SK-N-SH (cell line): ENCODE measurements at regions not wholly inside any gene's neighbourhood (a gene's known extent, or its start where the extent isn't known, plus 50 kb on each side); places are given as distances from the start of the nearest gene placed in this dataset.

ENCODE experiments used
- CTCF ChIA-PET: fragments of 300-600, 350-600 bp; formaldehyde crosslinking; extraction: SDS; loops from one replicate; lab custom pipeline; 2021; lab: Yijun Ruan, JAX
- POLR2A ChIA-PET: fragments of 350-600 bp; sonication (Branson Sonifier 250); formaldehyde crosslinking; extraction: SDS; loops from one replicate; lab custom pipeline; 2020; ENCODE audit warnings: antibody characterized with exemption, inconsistent platforms; lab: Yijun Ruan, JAX
- DNase-seq: peaks from one replicate; pipeline ENCODE4 v3.0.0; 2012
- H2AFZ ChIP-seq: fragments of 200-600 bp; sonication (generic); 2 replicates; pipeline ENCODE4 v1.8.1; 2016; ENCODE audit warnings: antibody characterized with exemption, mild to moderate bottlenecking, low read depth
- H3F3A ChIP-seq: fragments of 200-600 bp; sonication (generic); replicated peaks from 2 replicates; pipeline ENCODE3; 2016; ENCODE audit warnings: antibody characterized with exemption, mild to moderate bottlenecking; ENCODE audit not compliant: insufficient read depth
- H3K27ac ChIP-seq, 2 experiments: fragments of 200-500 bp in 1 of 2; fragments of 200-600 bp in 1 of 2; sonication (Bioruptor generic) in 1 of 2; sonication (generic), shearing (Covaris generic) in 1 of 2; 2 replicates each; pipeline versions ENCODE4 v1.5.1 to v1.6.1; 2014 to 2016; ENCODE audit warnings: low read depth in 2 of 2, inconsistent platforms in 1 of 2, low read length in 1 of 2, mild to moderate bottlenecking in 1 of 2, mixed read lengths in 1 of 2
- H3K27me3 ChIP-seq: fragments of 200-600 bp; sonication (generic), shearing (Covaris generic); 2 replicates; pipeline ENCODE4 v1.6.1; 2016; ENCODE audit warnings: mixed run types; ENCODE audit not compliant: insufficient read depth
- H3K36me3 ChIP-seq, 2 experiments: fragments of 200-500 bp in 1 of 2; fragments of 200-600 bp in 1 of 2; sonication (Bioruptor generic) in 1 of 2; sonication (generic) in 1 of 2; replicated peaks in 1 of 2; 2 replicates each; pipeline versions ENCODE3 to v1.5.1; 2014 to 2016; ENCODE audit warnings: low read length in 1 of 2, mild to moderate bottlenecking in 1 of 2; ENCODE audit not compliant: insufficient read depth in 2 of 2, control insufficient read depth in 1 of 2
- H3K4me1 ChIP-seq, 2 experiments: fragments of 200-500 bp in 1 of 2; fragments of 200-600 bp in 1 of 2; sonication (Bioruptor generic) in 1 of 2; sonication (generic), shearing (Covaris generic) in 1 of 2; 2 replicates each; pipeline versions ENCODE4 v1.5.1 to v1.6.1; 2014 to 2016; ENCODE audit warnings: low read depth in 1 of 2, low read length in 1 of 2, mixed run types in 1 of 2; ENCODE audit not compliant: insufficient read depth in 2 of 2, control insufficient read depth in 1 of 2
- H3K4me2 ChIP-seq: fragments of 200-600 bp; sonication (generic), shearing (Covaris generic); 2 replicates; pipeline ENCODE4 v1.6.1; 2017; ENCODE audit warnings: mixed run types
- H3K4me3 ChIP-seq, 2 experiments: fragments of 200-500 bp in 1 of 2; fragments of 200-600 bp in 1 of 2; sonication (Bioruptor generic) in 1 of 2; sonication (generic), shearing (Covaris generic) in 1 of 2; 2 replicates each; pipeline versions ENCODE4 v1.5.1 to v1.8.1; 2014 to 2016; ENCODE audit warnings: low read depth in 2 of 2, inconsistent platforms in 1 of 2, low read length in 1 of 2, mild to moderate bottlenecking in 1 of 2, mixed read lengths in 1 of 2, moderate library complexity in 1 of 2
- H3K79me2 ChIP-seq: fragments of 200-600 bp; sonication (generic); 2 replicates; pipeline ENCODE4 v1.8.1; 2017; ENCODE audit warnings: mild to moderate bottlenecking; ENCODE audit not compliant: insufficient read depth
- H3K9ac ChIP-seq: fragments of 200-600 bp; sonication (generic); 2 replicates; pipeline ENCODE4 v1.6.1; 2017; ENCODE audit warnings: mixed run types
- H3K9me2 ChIP-seq: fragments of 200-600 bp; sonication (generic); 2 replicates; pipeline ENCODE4 v1.6.1; 2017; ENCODE audit warnings: mixed run types
- H3K9me3 ChIP-seq: fragments of 200-600 bp; sonication (generic); 2 replicates; pipeline ENCODE4 v1.6.1; 2017; ENCODE audit warnings: mixed run types, mild to moderate bottlenecking, moderate library complexity
- H4K20me1 ChIP-seq: fragments of 200-600 bp; sonication (generic); 2 replicates; pipeline ENCODE4 v1.6.1; 2017; ENCODE audit warnings: mild to moderate bottlenecking, mixed run types; ENCODE audit not compliant: insufficient read depth
- CHD2 ChIP-seq: fragments of 150-350 bp; IDR thresholded peaks from 2 replicates; pipeline ENCODE4 v1.6.1; 2018; ENCODE audit warnings: low read length; ENCODE audit not compliant: partially characterized antibody
- EZH2phosphoT487 ChIP-seq: fragments of 200-600 bp; sonication (generic); IDR thresholded peaks from 2 replicates; pipeline ENCODE4 v1.6.1; 2017; ENCODE audit warnings: low read depth, mixed run types, mild to moderate bottlenecking, antibody characterized with exemption, moderate library complexity, borderline replicate concordance
- FOXJ3 ChIP-seq: sonication (generic); formaldehyde crosslinking; IDR thresholded peaks from 2 replicates; pipeline ENCODE4 v1.5.1; 2020; ENCODE audit warnings: mild to moderate bottlenecking, missing genetic modification reagents
- MEF2A ChIP-seq: IDR thresholded peaks from 2 replicates; pipeline ENCODE4 v1.4.0; 2012; ENCODE audit warnings: low read depth, borderline replicate concordance
- MXI1 ChIP-seq: IDR thresholded peaks from 2 replicates; pipeline ENCODE4 v1.6.1; 2012; ENCODE audit warnings: mild to moderate bottlenecking, low read depth, low read length, improper control_type of control experiment
- NRF1 ChIP-seq: IDR thresholded peaks from 2 replicates; pipeline ENCODE4 v1.6.1; 2012; ENCODE audit warnings: low read depth, mild to moderate bottlenecking, low read length
- RCOR1 ChIP-seq: fragments of 150-350 bp; IDR thresholded peaks from 2 replicates; pipeline ENCODE4 v1.6.1; 2017; ENCODE audit warnings: antibody characterized with exemption, low read length
- RFX5 ChIP-seq: IDR thresholded peaks from 2 replicates; pipeline ENCODE4 v1.6.1; 2012; ENCODE audit warnings: mild to moderate bottlenecking, improper control_type of control experiment, low read length
- SIN3A ChIP-seq: IDR thresholded peaks from 2 replicates; pipeline ENCODE4 v1.6.1; 2012; ENCODE audit warnings: low read depth, mild to moderate bottlenecking, low read length, moderate library complexity, borderline replicate concordance
- TAF1 ChIP-seq: IDR thresholded peaks from 2 replicates; pipeline ENCODE4 v1.6.1; 2012; ENCODE audit warnings: low read depth, mild to moderate bottlenecking, low read length, moderate library complexity, borderline replicate concordance
- TEAD4 ChIP-seq: IDR thresholded peaks from 2 replicates; pipeline ENCODE4 v1.4.0; 2012; ENCODE audit warnings: mild to moderate bottlenecking, borderline replicate concordance; ENCODE audit not compliant: insufficient read depth
- YY1 ChIP-seq: IDR thresholded peaks from 2 replicates; pipeline ENCODE4 v1.4.0; 2012; ENCODE audit warnings: low read depth, mild to moderate bottlenecking
- WGBS: methylation state at CpG from one replicate; pipeline ENCODE4 v1.1.6; 2017; ENCODE audit warnings: low lambda C conversion rate; 5-methylcytosine and 5-hydroxymethylcytosine counted together
- TF ChIP-seq, protein P1 (sequence below): fragments of 200-600 bp; sonication (generic); IDR thresholded peaks from 2 replicates; pipeline ENCODE4 v1.6.1; 2017; ENCODE audit warnings: antibody characterized with exemption, mild to moderate bottlenecking, moderate library complexity
- TF ChIP-seq, protein P2 (sequence below): IDR thresholded peaks from 2 replicates; pipeline ENCODE4; 2012
- TF ChIP-seq, protein P3 (sequence below): IDR thresholded peaks from 2 replicates; pipeline ENCODE4 v1.4.0; 2012; ENCODE audit warnings: low read depth
- TF ChIP-seq, protein P4 (sequence below): IDR thresholded peaks from 2 replicates; pipeline ENCODE4 v1.4.0; 2012; ENCODE audit warnings: low read depth, borderline replicate concordance

DNA sequence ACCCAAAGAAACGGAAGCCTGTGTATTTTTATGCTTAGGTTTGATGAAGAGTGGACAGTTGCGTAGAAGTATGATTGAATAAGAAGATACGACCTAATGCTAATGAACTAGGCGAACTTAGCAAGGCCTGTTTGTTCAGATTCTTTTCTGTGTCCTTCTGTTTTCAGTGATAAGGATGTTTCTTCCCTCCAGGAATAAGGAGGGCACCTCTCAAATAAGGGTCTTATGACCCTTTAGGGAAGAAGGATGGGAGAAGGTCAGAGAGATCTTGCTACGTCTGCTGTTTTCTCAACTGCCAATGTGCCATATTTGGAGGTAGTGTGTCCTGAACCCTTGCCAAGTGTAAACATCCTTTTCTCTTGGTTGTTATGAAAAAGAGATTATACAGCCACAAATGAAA, 524.8 kb downstream of the UTRN start:
- Histone ChIP-seq H3K4me3 (no peak overlapping the region), H3K27me3 (no peaks in the 10 kb centered on the region), H3K9ac (no peak overlapping the region), H3K79me2 (no peaks in the 10 kb centered on the region), H3K36me3 (peaks cover 0 to 3% of the 10 kb centered on the region in 2 experiments), H3K9me3 (no peaks in the 10 kb centered on the region), H3K27ac (no peak overlapping the region), H2AFZ (no peak overlapping the region), H3F3A (peaks cover 12% of the 10 kb centered on the region), H4K20me1 (no peaks in the 10 kb centered on the region), H3K4me2 (no peak overlapping the region), H3K4me1 (peaks cover 0 to 4% of the 10 kb centered on the region in 2 experiments; a peak in 2 of 4 replicates), H3K9me2 (no peaks in the 10 kb centered on the region)
- WGBS = 83% methylated on average over 5 of the region's 5 CpGs
- DNase-seq = no peak
- no peak for TF ChIP-seq CHD2
- TF ChIP-seq, protein P1, sequence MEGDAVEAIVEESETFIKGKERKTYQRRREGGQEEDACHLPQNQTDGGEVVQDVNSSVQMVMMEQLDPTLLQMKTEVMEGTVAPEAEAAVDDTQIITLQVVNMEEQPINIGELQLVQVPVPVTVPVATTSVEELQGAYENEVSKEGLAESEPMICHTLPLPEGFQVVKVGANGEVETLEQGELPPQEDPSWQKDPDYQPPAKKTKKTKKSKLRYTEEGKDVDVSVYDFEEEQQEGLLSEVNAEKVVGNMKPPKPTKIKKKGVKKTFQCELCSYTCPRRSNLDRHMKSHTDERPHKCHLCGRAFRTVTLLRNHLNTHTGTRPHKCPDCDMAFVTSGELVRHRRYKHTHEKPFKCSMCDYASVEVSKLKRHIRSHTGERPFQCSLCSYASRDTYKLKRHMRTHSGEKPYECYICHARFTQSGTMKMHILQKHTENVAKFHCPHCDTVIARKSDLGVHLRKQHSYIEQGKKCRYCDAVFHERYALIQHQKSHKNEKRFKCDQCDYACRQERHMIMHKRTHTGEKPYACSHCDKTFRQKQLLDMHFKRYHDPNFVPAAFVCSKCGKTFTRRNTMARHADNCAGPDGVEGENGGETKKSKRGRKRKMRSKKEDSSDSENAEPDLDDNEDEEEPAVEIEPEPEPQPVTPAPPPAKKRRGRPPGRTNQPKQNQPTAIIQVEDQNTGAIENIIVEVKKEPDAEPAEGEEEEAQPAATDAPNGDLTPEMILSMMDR = no peak
- TF ChIP-seq EZH2phosphoT487 = no peak
- TF ChIP-seq MEF2A = no peak
- TF ChIP-seq, protein P2, sequence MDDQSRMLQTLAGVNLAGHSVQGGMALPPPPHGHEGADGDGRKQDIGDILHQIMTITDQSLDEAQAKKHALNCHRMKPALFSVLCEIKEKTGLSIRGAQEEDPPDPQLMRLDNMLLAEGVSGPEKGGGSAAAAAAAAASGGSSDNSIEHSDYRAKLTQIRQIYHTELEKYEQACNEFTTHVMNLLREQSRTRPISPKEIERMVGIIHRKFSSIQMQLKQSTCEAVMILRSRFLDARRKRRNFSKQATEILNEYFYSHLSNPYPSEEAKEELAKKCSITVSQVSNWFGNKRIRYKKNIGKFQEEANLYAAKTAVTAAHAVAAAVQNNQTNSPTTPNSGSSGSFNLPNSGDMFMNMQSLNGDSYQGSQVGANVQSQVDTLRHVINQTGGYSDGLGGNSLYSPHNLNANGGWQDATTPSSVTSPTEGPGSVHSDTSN = no peak
- no peak for TF ChIP-seq FOXJ3 (CRISPR knock-in tag)
- TF ChIP-seq TEAD4 = no peak
- TF ChIP-seq, protein P3, sequence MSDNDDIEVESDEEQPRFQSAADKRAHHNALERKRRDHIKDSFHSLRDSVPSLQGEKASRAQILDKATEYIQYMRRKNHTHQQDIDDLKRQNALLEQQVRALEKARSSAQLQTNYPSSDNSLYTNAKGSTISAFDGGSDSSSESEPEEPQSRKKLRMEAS = no peak
- TF ChIP-seq RCOR1 = no peak
- TF ChIP-seq SIN3A = no peak
- no peak for TF ChIP-seq NRF1
- TF ChIP-seq MXI1 = no peak
- TF ChIP-seq RFX5 = no peak
- TF ChIP-seq, protein P4, sequence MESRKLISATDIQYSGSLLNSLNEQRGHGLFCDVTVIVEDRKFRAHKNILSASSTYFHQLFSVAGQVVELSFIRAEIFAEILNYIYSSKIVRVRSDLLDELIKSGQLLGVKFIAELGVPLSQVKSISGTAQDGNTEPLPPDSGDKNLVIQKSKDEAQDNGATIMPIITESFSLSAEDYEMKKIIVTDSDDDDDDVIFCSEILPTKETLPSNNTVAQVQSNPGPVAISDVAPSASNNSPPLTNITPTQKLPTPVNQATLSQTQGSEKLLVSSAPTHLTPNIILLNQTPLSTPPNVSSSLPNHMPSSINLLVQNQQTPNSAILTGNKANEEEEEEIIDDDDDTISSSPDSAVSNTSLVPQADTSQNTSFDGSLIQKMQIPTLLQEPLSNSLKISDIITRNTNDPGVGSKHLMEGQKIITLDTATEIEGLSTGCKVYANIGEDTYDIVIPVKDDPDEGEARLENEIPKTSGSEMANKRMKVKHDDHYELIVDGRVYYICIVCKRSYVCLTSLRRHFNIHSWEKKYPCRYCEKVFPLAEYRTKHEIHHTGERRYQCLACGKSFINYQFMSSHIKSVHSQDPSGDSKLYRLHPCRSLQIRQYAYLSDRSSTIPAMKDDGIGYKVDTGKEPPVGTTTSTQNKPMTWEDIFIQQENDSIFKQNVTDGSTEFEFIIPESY = no peak
- TF ChIP-seq TAF1 = no peak
- TF ChIP-seq YY1 = no peak
- POLR2A ChIA-PET = no interaction called here
- CTCF ChIA-PET = no interaction called here
